HUES6 (cell line): ENCODE measurements at regions not wholly inside any gene's neighbourhood (a gene's known extent, or its start where the extent isn't known, plus 50 kb on each side); places are given as distances from the start of the nearest gene placed in this dataset.

ENCODE experiments used
- H3K27ac ChIP-seq: 2 replicates; pipeline ENCODE4 v1.7.0; 2013; ENCODE audit warnings: low read depth, mild to moderate bottlenecking, low read length, inconsistent platforms
- H3K27me3 ChIP-seq: 2 replicates; pipeline ENCODE4 v1.6.1; 2013; ENCODE audit warnings: low read length; ENCODE audit not compliant: control insufficient read depth, insufficient read depth
- H3K36me3 ChIP-seq: 2 replicates; pipeline ENCODE4 v1.6.1; 2013; ENCODE audit warnings: low read length; ENCODE audit not compliant: control insufficient read depth, insufficient read depth
- H3K4me1 ChIP-seq: 2 replicates; pipeline ENCODE4 v1.6.1; 2013; ENCODE audit warnings: low read length; ENCODE audit not compliant: control insufficient read depth, insufficient read depth
- H3K4me3 ChIP-seq: 2 replicates; pipeline ENCODE4 v1.5.1; 2013; ENCODE audit warnings: low read depth, low read length
- H3K9ac ChIP-seq: one replicate; pipeline ENCODE4 v1.6.1; 2013; ENCODE audit warnings: mild to moderate bottlenecking, low read length
- H3K9me3 ChIP-seq: 2 replicates; pipeline ENCODE4 v1.6.1; 2013; ENCODE audit warnings: low read depth, low read length; ENCODE audit not compliant: control insufficient read depth, insufficient read depth

DNA sequence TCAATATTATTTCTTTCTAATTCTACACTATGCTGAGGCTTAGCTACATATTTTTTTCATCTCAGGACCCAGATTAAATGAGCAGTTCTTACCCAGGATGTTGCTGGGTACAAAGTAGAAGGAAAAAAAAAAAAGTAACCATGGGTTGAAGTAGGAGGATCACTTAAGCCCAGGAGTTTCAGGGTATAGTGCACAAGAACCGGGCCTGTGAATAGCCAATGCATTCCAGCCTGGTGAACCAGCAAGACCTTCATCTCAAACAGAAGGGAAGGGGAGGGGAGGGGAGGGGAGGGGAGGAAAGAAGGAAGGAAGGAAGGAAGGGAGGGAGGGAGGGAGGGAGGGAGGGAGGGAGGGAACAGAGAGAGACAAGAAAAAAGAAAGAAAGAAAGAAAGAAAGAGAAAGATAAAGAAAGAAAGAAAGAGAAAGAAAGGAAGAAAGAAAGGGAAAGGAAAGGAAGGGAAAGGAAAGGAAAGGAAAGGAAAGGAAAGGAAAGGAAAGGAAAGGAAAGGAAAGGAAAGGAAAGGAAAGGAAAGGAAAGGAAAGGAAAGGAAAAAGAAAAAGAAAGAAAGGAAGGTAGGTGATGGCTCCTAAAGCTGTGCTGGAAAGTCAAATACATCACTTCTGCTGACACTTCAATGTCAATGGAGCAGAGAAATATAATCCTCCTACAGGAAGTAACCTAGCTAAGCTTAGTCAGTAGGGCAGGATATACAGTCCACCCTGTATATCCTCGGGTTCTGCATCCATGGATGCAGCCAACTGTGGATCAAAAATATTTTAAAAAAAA lies 206.8 kb upstream of the TGFBR2 start:
- H3K27ac ChIP-seq: no peak overlapping the region
- H3K36me3 ChIP-seq: no peaks in the 10 kb centered on the region
- no peak overlapping the region for H3K4me3 ChIP-seq
- no peaks in the 10 kb centered on the region for H3K9me3 ChIP-seq
- no peaks in the 10 kb centered on the region for H3K27me3 ChIP-seq
- H3K4me1 ChIP-seq: peaks cover 3% of the 10 kb centered on the region; the same call in 1 of the 2 replicates
- no peak overlapping the region for H3K9ac ChIP-seq

DNA sequence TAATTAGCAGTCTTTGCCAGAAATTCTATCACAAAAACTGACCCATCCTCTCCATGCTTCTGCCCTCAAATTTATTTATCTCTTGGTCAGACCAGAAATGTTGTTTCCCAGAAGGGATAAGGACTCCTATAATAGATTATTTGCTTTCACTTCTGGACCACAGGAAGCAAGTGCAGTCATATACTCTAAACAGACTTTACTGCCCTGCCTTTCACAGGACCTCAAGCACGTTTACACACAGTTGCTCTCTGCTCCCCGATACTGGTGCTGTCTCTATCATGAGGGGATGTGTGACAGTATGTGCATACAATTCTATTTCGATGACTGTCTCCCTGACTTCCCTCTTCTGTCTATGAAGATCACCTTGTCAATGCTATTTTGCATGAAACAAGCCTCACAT lies 205.5 kb upstream of the TGFBR2 start:
- no peaks in the 10 kb centered on the region for H3K36me3 ChIP-seq
- H3K4me1 ChIP-seq: peaks cover 9% of the 10 kb centered on the region; the same call in 1 of the 2 replicates
- no peaks in the 10 kb centered on the region for H3K9me3 ChIP-seq
- no peak overlapping the region for H3K4me3 ChIP-seq
- H3K9ac ChIP-seq: no peak overlapping the region
- H3K27me3 ChIP-seq: no peaks in the 10 kb centered on the region
- H3K27ac ChIP-seq: no peak overlapping the region

DNA sequence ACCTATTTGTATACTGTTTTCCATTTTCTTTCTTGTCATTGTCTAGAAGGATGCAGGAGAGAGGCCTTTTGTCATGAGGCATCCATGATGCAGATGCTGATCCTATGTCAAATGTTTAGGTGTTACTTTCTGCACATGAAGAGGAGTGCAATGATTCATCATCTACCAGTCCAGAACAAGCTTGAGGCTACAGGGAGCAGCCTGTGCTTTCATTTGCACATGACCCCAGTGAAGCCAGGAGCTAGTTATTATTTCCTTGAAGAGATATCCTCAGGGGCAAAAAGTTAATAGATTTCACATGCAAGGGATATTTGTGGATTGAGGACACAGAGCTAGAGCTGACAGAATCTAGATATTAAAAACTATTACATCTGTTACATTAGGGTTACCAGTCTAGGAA lies 204.4 kb upstream of the TGFBR2 start:
- Histone ChIP-seq H3K27ac (no peak overlapping the region), H3K9ac (no peak overlapping the region), H3K27me3 (no peaks in the 10 kb centered on the region), H3K9me3 (no peaks in the 10 kb centered on the region), H3K4me1 (peaks cover 9% of the 10 kb centered on the region; the same call in 1 of the 2 replicates), H3K4me3 (no peak overlapping the region), H3K36me3 (no peaks in the 10 kb centered on the region)

DNA sequence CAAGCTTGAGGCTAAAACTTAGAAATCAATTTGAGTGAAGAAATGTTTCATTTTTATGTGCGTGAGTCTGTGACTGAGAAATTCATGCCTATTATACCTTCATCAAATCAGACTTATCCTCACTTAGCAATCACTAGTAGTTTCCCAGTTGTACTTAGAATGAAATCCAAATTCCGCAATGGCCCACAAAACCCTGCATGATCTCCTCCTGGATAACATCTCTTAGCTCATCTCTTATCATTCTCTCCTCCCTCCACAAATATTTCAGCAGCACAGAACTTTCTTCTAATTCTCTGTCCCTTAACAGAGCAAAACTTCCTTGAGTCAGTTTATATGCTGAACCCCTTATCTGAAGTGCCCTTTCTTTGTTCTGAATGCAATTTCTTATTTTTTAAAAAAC lies 198.8 kb upstream of the TGFBR2 start:
- Histone ChIP-seq H3K4me1 (peaks cover 6% of the 10 kb centered on the region; the same call in 1 of the 2 replicates), H3K4me3 (no peak overlapping the region), H3K27me3 (no peaks in the 10 kb centered on the region), H3K36me3 (no peaks in the 10 kb centered on the region), H3K9me3 (0 out of 2 replicates have a peak, but pooled peaks cover 4% of the 10 kb centered on the region), H3K27ac (no peak overlapping the region), H3K9ac (no peak overlapping the region)

DNA sequence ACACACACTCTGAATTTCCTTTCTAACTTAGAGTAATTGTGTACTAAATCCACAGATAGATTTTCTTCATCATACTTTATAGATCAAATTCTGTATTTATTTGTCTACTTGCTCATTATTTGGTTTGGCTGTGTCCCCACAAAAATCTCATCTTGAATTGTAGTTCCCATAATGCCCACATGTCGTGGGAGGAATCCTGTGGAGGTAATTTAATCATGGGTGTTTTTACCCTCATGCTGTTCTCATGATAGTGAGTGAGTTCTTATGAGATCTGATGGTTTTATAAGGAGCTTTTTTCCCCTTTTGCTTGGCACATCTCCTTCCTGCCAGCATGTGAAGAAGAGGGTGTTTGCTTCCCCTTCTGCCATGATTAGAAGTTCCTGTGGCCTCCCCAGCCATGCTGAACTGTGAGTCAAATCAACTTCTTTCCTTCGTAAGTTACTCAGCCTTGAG lies 198.3 kb upstream of the TGFBR2 start:
- Histone ChIP-seq H3K27me3 (no peaks in the 10 kb centered on the region), H3K27ac (no peak overlapping the region), H3K9me3 (0 out of 2 replicates have a peak, but pooled peaks cover 4% of the 10 kb centered on the region)

DNA sequence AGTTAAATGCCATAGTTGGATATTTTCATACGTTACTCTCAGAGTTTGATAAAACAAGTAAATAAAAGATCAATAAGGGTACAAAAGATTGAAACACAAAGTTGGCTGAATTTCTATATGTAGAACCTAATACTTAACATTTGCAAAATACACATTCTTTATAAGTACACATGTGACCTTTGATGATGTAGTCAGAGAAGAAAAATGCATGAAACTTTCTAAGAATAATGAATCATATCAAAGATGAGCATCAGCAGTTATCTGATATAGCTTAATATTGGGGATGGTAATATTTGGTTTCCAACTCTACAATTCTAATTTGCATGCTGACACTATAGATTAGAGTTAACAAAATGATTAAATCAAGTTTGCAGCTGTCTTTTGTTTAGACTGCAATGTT lies 188.0 kb upstream of the TGFBR2 start:
- no peaks in the 10 kb centered on the region for H3K27me3 ChIP-seq
- H3K36me3 ChIP-seq: no peaks in the 10 kb centered on the region
- no peaks in the 10 kb centered on the region for H3K9me3 ChIP-seq
- no peak overlapping the region for H3K27ac ChIP-seq
- no peaks in the 10 kb centered on the region for H3K4me1 ChIP-seq
- no peak overlapping the region for H3K9ac ChIP-seq
- no peak overlapping the region for H3K4me3 ChIP-seq

More for the DNA sequence above, 198.3 kb upstream of the TGFBR2 start:
- Histone ChIP-seq H3K36me3 (no peaks in the 10 kb centered on the region), H3K9ac (no peak overlapping the region), H3K4me3 (no peak overlapping the region), H3K4me1 (peaks cover 6% of the 10 kb centered on the region; the same call in 1 of the 2 replicates)

DNA sequence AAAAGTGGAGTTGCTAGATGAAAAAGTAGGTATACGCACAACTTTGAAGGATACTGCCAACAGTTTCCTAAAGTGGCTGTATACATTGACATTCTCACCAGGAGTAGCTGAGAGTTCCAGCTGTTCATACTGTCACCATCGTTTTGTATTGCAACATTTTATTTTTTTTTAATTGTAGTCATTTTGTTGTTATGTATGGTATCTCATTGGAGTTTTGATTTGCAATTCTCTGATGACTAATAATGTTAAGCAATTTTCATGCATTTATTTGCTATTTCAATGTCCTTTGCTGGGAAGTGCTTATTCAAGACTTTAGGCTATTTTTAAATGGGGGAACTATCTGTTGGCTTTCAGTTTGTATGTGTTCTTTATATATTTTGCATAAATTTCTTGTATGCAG lies 185.1 kb upstream of the TGFBR2 start:
- Histone ChIP-seq H3K27ac (no peak overlapping the region), H3K27me3 (no peaks in the 10 kb centered on the region)

DNA sequence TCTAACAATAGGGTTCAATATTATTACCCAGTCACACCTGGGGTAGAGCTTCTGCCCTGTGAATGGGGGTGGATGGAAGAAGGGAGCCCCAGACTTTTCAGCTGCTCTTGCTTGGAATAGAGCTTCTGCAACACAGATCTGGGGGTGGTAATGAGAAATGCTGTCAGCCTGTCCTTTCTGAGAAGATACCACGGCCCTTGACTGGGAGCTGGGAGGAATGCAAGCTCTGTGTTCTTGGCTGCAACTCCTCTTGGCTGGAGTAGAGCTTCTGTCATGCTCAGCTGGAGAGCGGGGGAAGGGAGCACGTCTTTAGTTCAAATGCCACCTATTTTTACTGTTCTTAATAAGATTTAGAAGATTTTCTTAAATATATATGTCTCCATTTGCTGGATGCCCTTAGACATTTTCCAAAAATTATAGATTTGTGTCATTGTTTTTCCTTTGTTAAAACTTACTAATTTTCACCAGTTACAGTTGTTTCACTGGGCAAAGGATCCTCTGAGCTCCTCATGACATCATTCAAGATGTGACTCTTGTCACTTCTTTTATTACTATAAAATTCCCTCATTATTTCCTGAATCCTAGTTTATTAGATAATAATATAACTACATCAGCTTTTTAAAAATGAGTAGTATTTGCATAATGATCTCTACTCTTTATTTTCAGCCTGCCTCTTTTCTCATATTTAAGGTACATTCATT lies 180.0 kb upstream of the TGFBR2 start:
- no peaks in the 10 kb centered on the region for H3K4me1 ChIP-seq
- H3K27ac ChIP-seq: no peak overlapping the region
- no peaks in the 10 kb centered on the region for H3K9me3 ChIP-seq
- no peaks in the 10 kb centered on the region for H3K27me3 ChIP-seq
- no peak overlapping the region for H3K9ac ChIP-seq
- no peak overlapping the region for H3K4me3 ChIP-seq
- H3K36me3 ChIP-seq: no peaks in the 10 kb centered on the region

More for the DNA sequence above, 185.1 kb upstream of the TGFBR2 start:
- no peak overlapping the region for H3K4me3 ChIP-seq
- H3K9ac ChIP-seq: no peak overlapping the region
- no peaks in the 10 kb centered on the region for H3K36me3 ChIP-seq
- no peaks in the 10 kb centered on the region for H3K9me3 ChIP-seq
- no peaks in the 10 kb centered on the region for H3K4me1 ChIP-seq

DNA sequence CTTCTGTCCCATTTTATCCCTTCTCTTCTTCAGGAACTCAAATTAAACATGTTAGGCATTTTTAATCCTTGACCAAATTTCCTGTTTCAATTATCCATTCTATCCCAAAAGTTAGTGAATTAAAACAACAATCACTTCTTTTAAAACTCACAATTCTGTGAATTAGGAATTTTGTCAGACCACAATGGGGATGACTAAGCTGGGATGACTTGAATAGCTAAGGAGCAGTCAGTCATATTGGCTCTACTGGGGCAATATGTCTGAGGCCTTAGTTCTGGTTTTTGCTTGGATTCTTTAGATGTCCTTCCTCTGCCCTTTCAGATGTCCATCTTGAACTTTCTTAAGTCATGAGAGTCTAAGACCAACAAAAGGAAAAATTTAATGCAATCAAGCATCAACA lies 178.2 kb upstream of the TGFBR2 start:
- Histone ChIP-seq H3K9me3 (no peaks in the 10 kb centered on the region), H3K4me3 (no peak overlapping the region), H3K4me1 (no peaks in the 10 kb centered on the region), H3K36me3 (no peaks in the 10 kb centered on the region), H3K9ac (no peak overlapping the region), H3K27me3 (no peaks in the 10 kb centered on the region), H3K27ac (no peak overlapping the region)

DNA sequence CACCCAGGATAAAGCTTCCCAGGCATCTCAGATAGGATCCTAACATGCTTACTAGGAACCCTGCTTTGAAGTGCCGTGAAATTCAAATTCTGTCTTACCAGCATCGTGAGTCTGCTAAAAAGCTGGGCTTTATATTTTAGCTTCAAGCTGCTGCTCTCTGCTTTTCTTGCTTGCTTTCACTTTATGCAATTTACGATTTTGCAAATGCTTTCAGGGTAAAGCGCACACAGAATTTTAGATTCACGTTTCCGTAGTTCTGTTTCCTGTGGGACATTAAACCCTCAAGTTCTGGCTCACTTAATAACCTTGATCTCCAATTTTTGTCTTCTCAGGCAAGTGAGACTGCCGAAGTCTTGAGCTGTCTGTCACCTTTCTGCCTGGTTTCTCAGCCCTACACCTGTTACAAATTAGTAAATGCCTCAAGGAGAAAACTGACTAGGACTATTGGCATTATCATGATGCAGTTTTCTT lies 170.5 kb upstream of the TGFBR2 start:
- H3K27me3 ChIP-seq: no peaks in the 10 kb centered on the region
- H3K36me3 ChIP-seq: no peaks in the 10 kb centered on the region
- H3K27ac ChIP-seq: no peak overlapping the region
- no peaks in the 10 kb centered on the region for H3K9me3 ChIP-seq
- peaks cover 13% of the 10 kb centered on the region; the same call in 1 of the 2 replicates for H3K4me1 ChIP-seq
- H3K9ac ChIP-seq: no peak overlapping the region
- H3K4me3 ChIP-seq: no peak overlapping the region

DNA sequence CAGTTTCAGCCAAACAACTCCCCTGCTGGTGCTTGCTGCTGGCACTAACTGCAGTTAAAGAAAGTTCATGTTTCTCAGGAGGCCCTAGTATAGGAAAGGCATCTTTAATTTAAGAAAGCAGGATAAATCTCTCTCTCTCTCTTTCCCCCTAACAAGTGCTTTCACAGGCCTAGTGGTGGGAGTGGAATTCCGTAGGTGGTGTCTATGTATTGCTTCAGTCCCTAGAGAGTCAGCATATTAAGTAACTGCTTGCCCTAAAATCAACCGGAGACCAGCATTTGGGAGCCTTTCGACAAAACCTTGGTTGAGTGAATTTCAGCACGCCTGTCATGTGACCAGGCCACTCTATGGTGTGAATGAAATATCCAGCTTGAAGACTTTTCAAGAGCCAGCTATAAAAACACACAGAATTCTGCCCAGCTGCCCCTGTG lies 169.2 kb upstream of the TGFBR2 start:
- H3K4me1 ChIP-seq: peaks cover 13% of the 10 kb centered on the region; the same call in 1 of the 2 replicates
- H3K9ac ChIP-seq: no peak overlapping the region
- no peak overlapping the region for H3K27ac ChIP-seq
- H3K4me3 ChIP-seq: no peak overlapping the region
- H3K36me3 ChIP-seq: no peaks in the 10 kb centered on the region
- H3K27me3 ChIP-seq: no peaks in the 10 kb centered on the region
- no peaks in the 10 kb centered on the region for H3K9me3 ChIP-seq
